ENCODE measurements at regions not wholly inside any gene's neighbourhood (a gene's known extent, or its start where the extent isn't known, plus 50 kb on each side); places are given as distances from the start of the nearest gene placed in this dataset.
A peak's percentile ranks its signal among the peaks of the same experiment; 100 is the strongest.

DNA sequence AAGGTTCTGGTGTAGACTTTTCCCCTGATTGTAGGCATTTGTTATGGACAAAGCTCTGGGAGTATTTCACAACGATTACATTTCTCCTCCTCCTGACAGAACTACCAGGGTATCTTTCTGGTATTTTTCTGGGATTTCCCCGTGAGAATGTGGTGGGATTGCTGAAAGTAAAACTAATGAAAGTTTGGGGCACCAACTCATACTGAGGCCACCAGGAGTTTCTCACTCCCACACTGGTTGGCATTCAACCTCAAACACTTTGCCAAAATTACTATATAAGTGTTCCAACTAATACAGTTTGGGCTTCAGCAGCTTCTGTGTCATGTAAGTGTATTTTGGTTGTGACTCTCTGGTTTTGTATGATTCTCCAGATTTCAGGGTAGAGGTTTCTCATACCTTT, 855.1 kb downstream of the GLUD2 start:
- no peak for TF ChIP-seq CTCF (conservative IDR thresholded peaks at IDR 0.05; ENCODE audit: low read length)
- no peak for DNase-seq (ENCODE audit: low read depth)
- H3K4me3 ChIP-seq (ENCODE audit: low read length) = no peak overlapping the region

DNA sequence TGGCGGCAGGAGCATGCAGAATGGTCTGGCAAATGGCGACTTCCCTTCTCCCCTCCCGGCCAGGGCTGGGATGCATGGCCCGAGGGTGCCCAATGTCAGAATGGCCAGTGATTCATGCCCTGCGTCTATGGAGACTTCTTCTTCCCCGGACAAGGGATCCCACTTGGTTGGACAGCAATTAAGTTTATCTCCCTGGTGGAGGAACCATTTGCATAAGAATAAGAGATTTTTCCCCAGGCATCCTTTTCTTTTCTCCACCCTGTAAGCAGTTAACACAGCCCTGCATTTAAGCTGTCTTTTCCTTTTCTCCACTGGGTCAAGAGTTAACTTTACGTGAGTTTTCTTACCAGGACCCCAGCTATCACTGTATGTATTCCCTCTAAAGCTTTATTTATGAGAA, 856.6 kb downstream of the GLUD2 start:
- DNase-seq (ENCODE audit: low read depth) = no peak
- no peak overlapping the region for H3K4me3 ChIP-seq (ENCODE audit: low read length)
- no peak for TF ChIP-seq CTCF (conservative IDR thresholded peaks at IDR 0.05; ENCODE audit: low read length)

- no peak overlapping the region for H3K4me3 ChIP-seq (ENCODE audit: low read length)
- no peak for DNase-seq (ENCODE audit: low read depth)
- no peak for TF ChIP-seq CTCF (conservative IDR thresholded peaks at IDR 0.05; ENCODE audit: low read length)
Measured at GRCh38 chrX:121921258-121921657, 873.8 kb downstream of the GLUD2 start.

GRCh38 chrX:121931567-121931966, 884.2 kb downstream of the GLUD2 start:
- no peak overlapping the region for H3K4me3 ChIP-seq (ENCODE audit: low read length)
- no peak for TF ChIP-seq CTCF (conservative IDR thresholded peaks at IDR 0.05; ENCODE audit: low read length)
- no peak for DNase-seq (ENCODE audit: low read depth)

GRCh38 chrX:121932688-121933087, 885.3 kb downstream of the GLUD2 start:
- TF ChIP-seq CTCF (conservative IDR thresholded peaks at IDR 0.05; ENCODE audit: low read length) = no peak
- no peak for DNase-seq (ENCODE audit: low read depth)
- no peak overlapping the region for H3K4me3 ChIP-seq (ENCODE audit: low read length)

- no peak for TF ChIP-seq CTCF (conservative IDR thresholded peaks at IDR 0.05; ENCODE audit: low read length)
- peak; percentile 58 for DNase-seq (ENCODE audit: low read depth)
- no peak overlapping the region for H3K4me3 ChIP-seq (ENCODE audit: low read length)
Measured at GRCh38 chrX:121949041-121949760, 901.8 kb downstream of the GLUD2 start.

- TF ChIP-seq CTCF (conservative IDR thresholded peaks at IDR 0.05; ENCODE audit: low read length) = no peak
- peak; percentile 3 for DNase-seq (ENCODE audit: low read depth)
- no peak overlapping the region for H3K4me3 ChIP-seq (ENCODE audit: low read length)
Measured at GRCh38 chrX:121958886-121959285, 911.5 kb downstream of the GLUD2 start.

Data from AG10803 (cell line).